ENCODE measurements at regions not wholly inside any gene's neighbourhood (a gene's known extent, or its start where the extent isn't known, plus 50 kb on each side); places are given as distances from the start of the nearest gene placed in this dataset.

DNA sequence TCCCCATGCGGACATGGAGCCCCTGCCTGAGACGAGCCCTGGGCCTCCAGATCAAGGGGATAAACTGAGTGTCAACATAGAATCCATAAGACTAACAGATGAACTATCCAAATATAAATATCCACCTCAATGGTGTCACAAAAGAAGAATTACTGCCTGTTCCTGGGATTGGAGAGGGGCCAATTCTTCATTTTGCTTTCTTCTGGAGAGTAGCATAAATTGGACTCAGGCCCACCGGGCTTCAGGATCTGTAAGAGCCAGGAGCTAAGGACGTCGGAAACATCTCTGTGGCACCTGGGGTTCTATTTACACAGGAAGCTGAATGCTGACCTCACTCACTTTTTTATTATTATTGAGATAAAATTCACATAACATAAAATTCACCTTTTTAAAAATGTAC is 408.2 kb upstream of the CCDC196 start:
- H3K27me3 ChIP-seq, result no peaks in the 10 kb centered on the region
- H3K27ac ChIP-seq, result no peak overlapping the region
- TF ChIP-seq, protein P1, sequence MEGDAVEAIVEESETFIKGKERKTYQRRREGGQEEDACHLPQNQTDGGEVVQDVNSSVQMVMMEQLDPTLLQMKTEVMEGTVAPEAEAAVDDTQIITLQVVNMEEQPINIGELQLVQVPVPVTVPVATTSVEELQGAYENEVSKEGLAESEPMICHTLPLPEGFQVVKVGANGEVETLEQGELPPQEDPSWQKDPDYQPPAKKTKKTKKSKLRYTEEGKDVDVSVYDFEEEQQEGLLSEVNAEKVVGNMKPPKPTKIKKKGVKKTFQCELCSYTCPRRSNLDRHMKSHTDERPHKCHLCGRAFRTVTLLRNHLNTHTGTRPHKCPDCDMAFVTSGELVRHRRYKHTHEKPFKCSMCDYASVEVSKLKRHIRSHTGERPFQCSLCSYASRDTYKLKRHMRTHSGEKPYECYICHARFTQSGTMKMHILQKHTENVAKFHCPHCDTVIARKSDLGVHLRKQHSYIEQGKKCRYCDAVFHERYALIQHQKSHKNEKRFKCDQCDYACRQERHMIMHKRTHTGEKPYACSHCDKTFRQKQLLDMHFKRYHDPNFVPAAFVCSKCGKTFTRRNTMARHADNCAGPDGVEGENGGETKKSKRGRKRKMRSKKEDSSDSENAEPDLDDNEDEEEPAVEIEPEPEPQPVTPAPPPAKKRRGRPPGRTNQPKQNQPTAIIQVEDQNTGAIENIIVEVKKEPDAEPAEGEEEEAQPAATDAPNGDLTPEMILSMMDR (IDR thresholded peaks at IDR 0.05), result no peak
- no peaks in the 10 kb centered on the region for H3K4me1 ChIP-seq (ENCODE audit: control insufficient read depth in 1 of 2, insufficient read depth in 1 of 2, low read depth in 1 of 2, low read length in 1 of 2)
- no peak overlapping the region for H3K4me3 ChIP-seq (ENCODE audit: low read depth in 1 of 2, low read length in 1 of 2)
- H3K36me3 ChIP-seq, result no peaks in the 10 kb centered on the region
- no peaks in the 10 kb centered on the region for H3K9me3 ChIP-seq

DNA sequence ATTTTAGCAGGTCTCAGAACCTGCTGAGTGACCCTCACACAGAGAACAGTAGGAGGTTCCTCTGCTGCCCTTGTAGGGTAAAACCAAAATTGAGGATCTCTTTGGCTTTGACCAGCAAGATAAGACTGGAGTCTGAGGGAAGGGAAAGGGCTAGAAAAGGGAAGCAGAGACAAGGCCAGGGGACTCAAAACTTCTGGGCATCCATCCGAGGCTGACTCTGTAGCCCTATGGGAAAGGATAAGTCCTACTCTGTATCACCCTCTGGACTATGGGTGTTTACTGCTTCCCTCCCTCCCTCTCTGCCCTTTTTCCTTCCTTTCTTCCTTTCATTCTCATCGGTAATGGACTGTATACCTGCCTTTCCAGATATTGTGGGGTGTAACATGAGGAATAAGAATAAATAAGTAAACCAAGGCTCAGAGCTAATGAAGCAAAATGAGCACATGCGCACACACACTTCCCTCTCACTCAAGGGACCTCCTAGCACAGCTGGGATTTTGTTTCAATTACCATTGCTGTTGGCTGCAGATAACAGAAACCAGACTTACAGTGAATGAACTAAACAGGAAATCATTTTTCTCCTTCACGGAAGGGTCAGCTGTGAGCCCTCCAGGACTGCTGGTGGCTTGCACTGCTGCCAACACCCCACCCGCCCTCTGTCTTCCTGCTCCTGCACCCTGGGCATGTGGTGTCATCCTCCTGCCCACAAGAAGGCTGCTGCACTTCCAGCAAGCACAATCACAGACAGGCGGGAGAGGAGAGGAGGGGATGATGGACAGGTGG is 404.4 kb upstream of the CCDC196 start:
- H3K4me1 ChIP-seq (ENCODE audit: control insufficient read depth in 1 of 2, insufficient read depth in 1 of 2, low read depth in 1 of 2, low read length in 1 of 2), result no peaks in the 10 kb centered on the region
- no peaks in the 10 kb centered on the region for H3K9me3 ChIP-seq
- TF ChIP-seq, protein P1 (IDR thresholded peaks at IDR 0.05), result no peak
- H3K36me3 ChIP-seq, result no peaks in the 10 kb centered on the region
- H3K27me3 ChIP-seq, result no peaks in the 10 kb centered on the region
- no peak overlapping the region for H3K4me3 ChIP-seq (ENCODE audit: low read depth in 1 of 2, low read length in 1 of 2)
- H3K27ac ChIP-seq, result no peak overlapping the region

DNA sequence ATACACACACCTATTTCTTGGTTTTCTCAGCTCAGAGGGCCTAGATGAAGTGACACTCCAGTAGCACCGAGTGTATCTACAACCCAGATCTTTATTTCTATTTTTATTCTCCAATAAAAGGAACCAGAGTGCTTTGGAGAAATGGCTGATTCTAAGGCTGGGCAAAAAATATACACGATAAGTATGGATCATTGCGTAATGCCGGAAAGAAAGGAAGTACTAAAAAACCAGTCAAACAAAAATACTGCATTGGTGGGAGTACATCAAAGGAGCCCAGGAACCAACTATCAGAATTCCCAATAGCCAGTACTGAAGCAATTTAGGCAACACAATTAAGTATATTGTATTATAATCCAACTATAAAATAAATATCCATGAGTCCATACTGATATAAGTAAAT is 400.9 kb upstream of the CCDC196 start:
- Histone ChIP-seq H3K36me3 (no peaks in the 10 kb centered on the region), H3K27me3 (no peaks in the 10 kb centered on the region)

DNA sequence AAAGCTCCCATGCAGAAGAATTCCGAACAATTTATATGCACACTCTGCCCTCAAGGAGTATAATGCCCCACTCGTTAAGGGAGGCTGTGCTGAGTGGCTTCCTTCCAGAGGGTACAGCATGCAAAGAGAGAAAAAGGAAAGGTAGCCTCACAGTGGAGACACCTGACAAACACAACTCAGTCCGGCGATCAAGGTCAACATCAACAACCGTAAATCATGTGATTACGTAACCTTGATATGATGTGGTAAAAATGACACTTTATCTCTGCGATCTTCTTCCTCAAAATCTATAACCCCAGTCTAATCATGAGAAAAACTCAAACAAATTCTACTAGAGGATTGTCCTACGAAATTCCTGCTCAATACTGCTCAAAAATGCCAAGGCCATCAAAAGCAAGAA is 400.5 kb upstream of the CCDC196 start:
- TF ChIP-seq, protein P1 (IDR thresholded peaks at IDR 0.05), result no peak
- Histone ChIP-seq H3K4me3 (ENCODE audit: low read depth in 1 of 2, low read length in 1 of 2) (no peak overlapping the region), H3K4me1 (ENCODE audit: control insufficient read depth in 1 of 2, insufficient read depth in 1 of 2, low read depth in 1 of 2, low read length in 1 of 2) (no peaks in the 10 kb centered on the region), H3K36me3 (no peaks in the 10 kb centered on the region), H3K9me3 (no peaks in the 10 kb centered on the region), H3K27ac (no peak overlapping the region), H3K27me3 (no peaks in the 10 kb centered on the region)

More for the DNA sequence above, 400.9 kb upstream of the CCDC196 start:
- no peak overlapping the region for H3K27ac ChIP-seq
- no peaks in the 10 kb centered on the region for H3K4me1 ChIP-seq (ENCODE audit: control insufficient read depth in 1 of 2, insufficient read depth in 1 of 2, low read depth in 1 of 2, low read length in 1 of 2)
- TF ChIP-seq, protein P1 (IDR thresholded peaks at IDR 0.05), result no peak
- no peaks in the 10 kb centered on the region for H3K9me3 ChIP-seq
- H3K4me3 ChIP-seq (ENCODE audit: low read depth in 1 of 2, low read length in 1 of 2), result no peak overlapping the region

DNA sequence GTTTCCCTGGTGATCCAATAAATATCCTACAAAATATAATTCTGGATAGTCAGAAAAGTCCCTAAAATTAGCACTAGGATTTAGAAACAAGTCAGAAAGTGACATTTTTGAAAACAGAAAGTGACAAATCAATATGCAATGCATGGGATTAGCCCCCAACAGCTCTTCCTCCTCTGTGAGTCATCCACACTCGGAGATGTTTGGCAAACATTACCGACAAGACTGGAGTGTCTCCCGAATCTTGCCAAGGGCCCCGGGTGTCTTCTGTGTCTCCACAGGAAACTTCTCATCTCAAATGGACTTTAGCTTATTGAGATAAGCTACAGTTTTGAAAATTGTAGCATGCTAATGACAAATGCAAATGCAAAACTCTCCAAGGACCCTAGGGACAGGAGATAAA is 398.9 kb upstream of the CCDC196 start:
- TF ChIP-seq, protein P1 (IDR thresholded peaks at IDR 0.05), result no peak
- Histone ChIP-seq H3K9me3 (no peaks in the 10 kb centered on the region), H3K27me3 (no peaks in the 10 kb centered on the region)

More for the DNA sequence above, 398.9 kb upstream of the CCDC196 start:
- H3K4me3 ChIP-seq (ENCODE audit: low read depth in 1 of 2, low read length in 1 of 2), result no peak overlapping the region
- no peaks in the 10 kb centered on the region for H3K36me3 ChIP-seq
- no peaks in the 10 kb centered on the region for H3K4me1 ChIP-seq (ENCODE audit: control insufficient read depth in 1 of 2, insufficient read depth in 1 of 2, low read depth in 1 of 2, low read length in 1 of 2)
- H3K27ac ChIP-seq, result no peak overlapping the region

All from neutrophil (primary cell).